Activated CD8-positive, alpha-beta memory T cell treated with anti-CD3 and anti-CD28 coated beads for 48 hours (primary cell): ENCODE measurements at regions not wholly inside any gene's neighbourhood (a gene's known extent, or its start where the extent isn't known, plus 50 kb on each side); places are given as distances from the start of the nearest gene placed in this dataset.

Experiments
- DNase-seq, 3 experiments: peaks; one replicate each; pipeline ENCODE4 v3.0.0-alpha.2; 2020; ENCODE audit warnings: low read depth in 2 of 3, low spot score in 2 of 3

- DNase-seq = no peak
These were observed 534.4 kb upstream of the CAMK1G start for GRCh38 chr1:209048941-209049669.

GRCh38 chr1:209051570-209051969 lies 531.9 kb upstream of the CAMK1G start:
- no peak for DNase-seq

- DNase-seq = no peak
These were observed 529.9 kb upstream of the CAMK1G start for GRCh38 chr1:209053587-209053986.

GRCh38 chr1:209057083-209057482 lies 526.4 kb upstream of the CAMK1G start:
- DNase-seq = no peak

- no peak for DNase-seq
These were observed 525.6 kb upstream of the CAMK1G start for GRCh38 chr1:209057901-209058300.

- no peak for DNase-seq
These were observed 524.1 kb upstream of the CAMK1G start for GRCh38 chr1:209059376-209059775.

GRCh38 chr1:209059981-209060380 lies 523.5 kb upstream of the CAMK1G start:
- DNase-seq = no peak

GRCh38 chr1:209062081-209062620 lies 521.4 kb upstream of the CAMK1G start:
- DNase-seq = no peak

- DNase-seq = no peak
These were observed 520.7 kb upstream of the CAMK1G start for GRCh38 chr1:209062863-209063262.

- DNase-seq = no peak
These were observed 519.5 kb upstream of the CAMK1G start for GRCh38 chr1:209063767-209064659.

- DNase-seq = no peak
These were observed 518.4 kb upstream of the CAMK1G start for GRCh38 chr1:209064850-209065706.

- DNase-seq = no peak
These were observed 511.0 kb upstream of the CAMK1G start for GRCh38 chr1:209072481-209072880.

- DNase-seq = no peak
These were observed 509.6 kb upstream of the CAMK1G start for GRCh38 chr1:209073879-209074278.

- no peak for DNase-seq
These were observed 508.8 kb upstream of the CAMK1G start for GRCh38 chr1:209074575-209075250.

- DNase-seq = no peak
These were observed 506.8 kb upstream of the CAMK1G start for GRCh38 chr1:209076688-209077087.

- no peak for DNase-seq
These were observed 503.2 kb upstream of the CAMK1G start for GRCh38 chr1:209080170-209080781.

- no peak for DNase-seq
These were observed 496.9 kb upstream of the CAMK1G start for GRCh38 chr1:209086486-209087192.

GRCh38 chr1:209094384-209094783 lies 489.1 kb upstream of the CAMK1G start:
- DNase-seq = no peak
